ENCODE measurements at regions not wholly inside any gene's neighbourhood (a gene's known extent, or its start where the extent isn't known, plus 50 kb on each side); places are given as distances from the start of the nearest gene placed in this dataset.

DNA sequence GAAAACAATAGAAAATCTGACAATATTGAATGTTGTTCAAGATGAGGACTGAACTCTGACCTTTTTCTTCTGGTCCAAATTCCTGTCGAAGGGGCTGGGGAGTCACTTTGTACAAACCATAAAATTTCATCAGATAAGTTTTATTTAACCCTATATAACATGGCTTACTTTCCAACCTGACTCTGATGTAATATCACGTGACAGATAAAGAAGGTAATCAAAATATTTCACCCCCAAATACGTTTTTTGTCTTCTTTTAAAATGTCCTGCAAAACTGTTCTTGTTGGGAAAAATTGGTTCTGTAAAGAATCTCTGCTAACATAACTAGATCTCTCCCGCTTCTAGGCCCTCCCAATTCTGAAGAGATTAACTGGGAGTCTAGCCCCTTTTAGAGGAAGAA is 90.9 kb upstream of the MDFIC start:
- Histone ChIP-seq H3K36me3 (ENCODE audit: control insufficient read depth, insufficient read depth, low read length) (no peaks in the 10 kb centered on the region), H2AK5ac (ENCODE audit: low read length) (no peak overlapping the region), H3K4me3 (ENCODE audit: low read length) (no peak overlapping the region), H2BK5ac (ENCODE audit: low read length) (no peak overlapping the region), H3K56ac (ENCODE audit: low read length) (no peak overlapping the region), H4K8ac (ENCODE audit: low read depth, low read length) (no peak overlapping the region), H3K79me1 (ENCODE audit: low read length) (no peaks in the 10 kb centered on the region), H3K4ac (ENCODE audit: low read depth, low read length) (no peak overlapping the region), H4K5ac (ENCODE audit: low read length) (no peak overlapping the region), H3K27me3 (ENCODE audit: insufficient read depth, low read length, poor library complexity) (no peaks in the 10 kb centered on the region), H3K4me2 (ENCODE audit: low read length) (no peak overlapping the region), H3K4me1 (ENCODE audit: control insufficient read depth, low read depth, low read length) (no peaks in the 10 kb centered on the region), H3K27ac (ENCODE audit: low read depth, low read length) (no peak overlapping the region), H3K18ac (ENCODE audit: low read length) (no peak overlapping the region), H3K23ac (ENCODE audit: low read length) (no peak overlapping the region), H3K9ac (ENCODE audit: low read length) (no peak overlapping the region), H3K79me2 (ENCODE audit: control insufficient read depth, insufficient read depth, low read length) (no peaks in the 10 kb centered on the region), H2BK15ac (replicated peaks; ENCODE audit: low read depth) (no peak overlapping the region), H2BK120ac (ENCODE audit: low read depth, low read length) (no peak overlapping the region)
- WGBS (ENCODE audit: extremely low coverage, insufficient coverage, low lambda C conversion rate), result no CpG with 5 or more reads among the region's 4 CpGs
- DNase-seq, result no peak

- Histone ChIP-seq H3K79me2 (ENCODE audit: control insufficient read depth, insufficient read depth, low read length) (no peaks in the 10 kb centered on the region), H2BK15ac (replicated peaks; ENCODE audit: low read depth) (no peak overlapping the region), H2BK120ac (ENCODE audit: low read depth, low read length) (no peak overlapping the region), H3K23ac (ENCODE audit: low read length) (no peak overlapping the region), H2BK5ac (ENCODE audit: low read length) (no peak overlapping the region), H3K79me1 (ENCODE audit: low read length) (no peaks in the 10 kb centered on the region), H3K4me2 (ENCODE audit: low read length) (no peak overlapping the region), H3K4me3 (ENCODE audit: low read length) (no peak overlapping the region), H2AK5ac (ENCODE audit: low read length) (no peak overlapping the region), H3K9ac (ENCODE audit: low read length) (no peak overlapping the region), H3K36me3 (ENCODE audit: control insufficient read depth, insufficient read depth, low read length) (no peaks in the 10 kb centered on the region), H3K4me1 (ENCODE audit: control insufficient read depth, low read depth, low read length) (no peaks in the 10 kb centered on the region), H4K5ac (ENCODE audit: low read length) (no peak overlapping the region), H4K8ac (ENCODE audit: low read depth, low read length) (no peak overlapping the region), H3K4ac (ENCODE audit: low read depth, low read length) (no peak overlapping the region), H3K18ac (ENCODE audit: low read length) (no peak overlapping the region), H3K27me3 (ENCODE audit: insufficient read depth, low read length, poor library complexity) (no peaks in the 10 kb centered on the region), H3K56ac (ENCODE audit: low read length) (no peak overlapping the region), H3K27ac (ENCODE audit: low read depth, low read length) (no peak overlapping the region)
- no CpG with 5 or more reads among the region's 4 CpGs for WGBS (ENCODE audit: extremely low coverage, insufficient coverage, low lambda C conversion rate)
- DNase-seq, result no peak
Measured at GRCh38 chr7:114832906-114833595, 88.8 kb upstream of the MDFIC start.

DNA sequence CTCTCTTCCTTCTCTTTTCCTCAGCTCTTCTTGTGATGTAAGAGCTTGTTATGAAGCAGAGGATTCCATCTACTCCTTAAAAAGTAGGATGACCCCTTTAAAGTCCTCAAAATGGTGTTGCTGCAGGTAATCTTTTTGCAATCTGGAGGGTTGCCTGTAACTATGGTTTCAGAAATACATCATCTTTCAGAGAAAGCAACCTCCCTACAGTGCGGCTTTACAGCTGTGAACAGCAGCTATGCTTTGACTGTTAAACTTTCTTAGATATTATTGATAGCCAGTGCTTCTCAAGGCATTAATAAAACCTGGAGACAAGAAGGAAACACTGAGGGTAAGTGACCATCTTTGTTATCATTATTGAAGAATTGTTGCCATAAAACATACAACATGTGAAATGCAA is 86.6 kb upstream of the MDFIC start:
- H3K18ac ChIP-seq (ENCODE audit: low read length), result no peak overlapping the region
- H3K36me3 ChIP-seq (ENCODE audit: control insufficient read depth, insufficient read depth, low read length), result no peaks in the 10 kb centered on the region
- no peak overlapping the region for H3K4me2 ChIP-seq (ENCODE audit: low read length)
- H2BK120ac ChIP-seq (ENCODE audit: low read depth, low read length), result no peak overlapping the region
- no peak overlapping the region for H2BK15ac ChIP-seq (replicated peaks; ENCODE audit: low read depth)
- no peak overlapping the region for H3K27ac ChIP-seq (ENCODE audit: low read depth, low read length)
- H4K8ac ChIP-seq (ENCODE audit: low read depth, low read length), result no peak overlapping the region
- no peak overlapping the region for H2BK5ac ChIP-seq (ENCODE audit: low read length)
- no peak overlapping the region for H3K4me3 ChIP-seq (ENCODE audit: low read length)
- H3K9ac ChIP-seq (ENCODE audit: low read length), result no peak overlapping the region
- no peak overlapping the region for H3K23ac ChIP-seq (ENCODE audit: low read length)
- H3K27me3 ChIP-seq (ENCODE audit: insufficient read depth, low read length, poor library complexity), result no peaks in the 10 kb centered on the region
- no peaks in the 10 kb centered on the region for H3K4me1 ChIP-seq (ENCODE audit: control insufficient read depth, low read depth, low read length)
- H3K4ac ChIP-seq (ENCODE audit: low read depth, low read length), result no peak overlapping the region
- no peaks in the 10 kb centered on the region for H3K79me2 ChIP-seq (ENCODE audit: control insufficient read depth, insufficient read depth, low read length)
- no peak overlapping the region for H2AK5ac ChIP-seq (ENCODE audit: low read length)
- H3K79me1 ChIP-seq (ENCODE audit: low read length), result no peaks in the 10 kb centered on the region
- H4K5ac ChIP-seq (ENCODE audit: low read length), result no peak overlapping the region
- H3K56ac ChIP-seq (ENCODE audit: low read length), result no peak overlapping the region
- no CpG with 5 or more reads among the region's 1 CpG for WGBS (ENCODE audit: extremely low coverage, insufficient coverage, low lambda C conversion rate)
- DNase-seq, result no peak

DNA sequence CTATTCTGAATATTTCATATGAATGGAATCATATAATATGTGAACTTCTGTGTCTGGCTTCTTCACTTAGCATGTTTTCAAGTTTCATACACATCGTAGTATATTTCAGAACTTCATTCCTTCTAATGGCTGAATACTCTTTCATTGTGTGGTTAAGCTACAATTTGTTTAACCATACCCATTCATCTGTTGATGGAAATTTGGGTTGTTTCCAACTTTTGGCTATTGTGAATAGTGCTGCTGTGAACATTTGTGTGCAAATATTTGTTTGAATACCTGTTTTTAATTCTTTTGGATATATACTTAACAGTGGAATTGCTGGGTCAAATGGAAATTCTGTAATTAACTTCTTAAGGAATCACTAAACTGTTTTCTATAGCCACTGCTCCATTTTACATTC is 86.0 kb upstream of the MDFIC start:
- H3K56ac ChIP-seq (ENCODE audit: low read length), result no peak overlapping the region
- no peak overlapping the region for H3K4me2 ChIP-seq (ENCODE audit: low read length)
- H3K36me3 ChIP-seq (ENCODE audit: control insufficient read depth, insufficient read depth, low read length), result no peaks in the 10 kb centered on the region
- H2BK120ac ChIP-seq (ENCODE audit: low read depth, low read length), result no peak overlapping the region
- H3K4me3 ChIP-seq (ENCODE audit: low read length), result no peak overlapping the region
- H3K9ac ChIP-seq (ENCODE audit: low read length), result no peak overlapping the region
- H4K5ac ChIP-seq (ENCODE audit: low read length), result no peak overlapping the region
- H3K4me1 ChIP-seq (ENCODE audit: control insufficient read depth, low read depth, low read length), result no peaks in the 10 kb centered on the region
- H3K18ac ChIP-seq (ENCODE audit: low read length), result no peak overlapping the region
- H3K23ac ChIP-seq (ENCODE audit: low read length), result no peak overlapping the region
- no peak overlapping the region for H3K27ac ChIP-seq (ENCODE audit: low read depth, low read length)
- H3K79me1 ChIP-seq (ENCODE audit: low read length), result no peaks in the 10 kb centered on the region
- H2BK15ac ChIP-seq (replicated peaks; ENCODE audit: low read depth), result no peak overlapping the region
- H4K8ac ChIP-seq (ENCODE audit: low read depth, low read length), result no peak overlapping the region
- no peaks in the 10 kb centered on the region for H3K27me3 ChIP-seq (ENCODE audit: insufficient read depth, low read length, poor library complexity)
- H3K4ac ChIP-seq (ENCODE audit: low read depth, low read length), result no peak overlapping the region
- no peak overlapping the region for H2BK5ac ChIP-seq (ENCODE audit: low read length)
- no peaks in the 10 kb centered on the region for H3K79me2 ChIP-seq (ENCODE audit: control insufficient read depth, insufficient read depth, low read length)
- no peak for DNase-seq
- no CpG with 5 or more reads among the region's 1 CpG for WGBS (ENCODE audit: extremely low coverage, insufficient coverage, low lambda C conversion rate)
- no peak overlapping the region for H2AK5ac ChIP-seq (ENCODE audit: low read length)

GRCh38 chr7:114842551-114843065 is 79.3 kb upstream of the MDFIC start:
- no peak overlapping the region for H3K56ac ChIP-seq (ENCODE audit: low read length)
- no peaks in the 10 kb centered on the region for H3K36me3 ChIP-seq (ENCODE audit: control insufficient read depth, insufficient read depth, low read length)
- WGBS (ENCODE audit: extremely low coverage, insufficient coverage, low lambda C conversion rate), result no CpG with 5 or more reads among the region's 5 CpGs
- H3K4me1 ChIP-seq (ENCODE audit: control insufficient read depth, low read depth, low read length), result peaks cover 2% of the 10 kb centered on the region
- no peak overlapping the region for H2AK5ac ChIP-seq (ENCODE audit: low read length)
- H3K27ac ChIP-seq (ENCODE audit: low read depth, low read length), result no peak overlapping the region
- DNase-seq, result peak; percentile 68
- no peak overlapping the region for H2BK5ac ChIP-seq (ENCODE audit: low read length)
- no peak overlapping the region for H3K9ac ChIP-seq (ENCODE audit: low read length)
- H3K18ac ChIP-seq (ENCODE audit: low read length), result no peak overlapping the region
- no peak overlapping the region for H3K23ac ChIP-seq (ENCODE audit: low read length)
- H3K79me2 ChIP-seq (ENCODE audit: control insufficient read depth, insufficient read depth, low read length), result no peaks in the 10 kb centered on the region
- H3K4ac ChIP-seq (ENCODE audit: low read depth, low read length), result no peak overlapping the region
- no peak overlapping the region for H2BK120ac ChIP-seq (ENCODE audit: low read depth, low read length)
- H3K4me3 ChIP-seq (ENCODE audit: low read length), result no peak overlapping the region
- no peak overlapping the region for H2BK15ac ChIP-seq (replicated peaks; ENCODE audit: low read depth)
- H4K8ac ChIP-seq (ENCODE audit: low read depth, low read length), result no peak overlapping the region
- no peaks in the 10 kb centered on the region for H3K27me3 ChIP-seq (ENCODE audit: insufficient read depth, low read length, poor library complexity)
- no peak overlapping the region for H3K4me2 ChIP-seq (ENCODE audit: low read length)
- no peak overlapping the region for H4K5ac ChIP-seq (ENCODE audit: low read length)
- H3K79me1 ChIP-seq (ENCODE audit: low read length), result no peaks in the 10 kb centered on the region

DNA sequence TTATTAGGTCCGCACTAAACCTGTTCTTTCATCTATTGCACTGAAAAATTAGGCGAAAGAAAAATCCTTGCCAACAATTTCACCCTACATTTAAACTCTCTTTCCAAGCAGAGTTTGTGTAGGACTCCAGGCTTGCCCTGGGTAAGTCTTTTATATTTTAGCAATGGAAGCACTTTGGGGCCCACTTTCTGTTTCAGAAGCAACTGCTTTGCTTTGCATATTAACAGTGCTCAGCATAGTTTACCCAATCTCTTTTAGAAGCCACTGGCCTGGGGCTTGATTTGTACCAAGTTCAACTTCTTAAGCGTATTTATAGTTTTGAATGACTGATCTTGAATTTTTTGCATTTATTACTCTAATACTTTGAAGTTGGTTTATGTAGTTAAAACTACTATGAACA is 78.8 kb upstream of the MDFIC start:
- DNase-seq, result no peak
- Histone ChIP-seq H3K36me3 (ENCODE audit: control insufficient read depth, insufficient read depth, low read length) (no peaks in the 10 kb centered on the region), H2BK120ac (ENCODE audit: low read depth, low read length) (no peak overlapping the region), H3K79me2 (ENCODE audit: control insufficient read depth, insufficient read depth, low read length) (no peaks in the 10 kb centered on the region), H3K4me2 (ENCODE audit: low read length) (no peak overlapping the region), H4K8ac (ENCODE audit: low read depth, low read length) (no peak overlapping the region), H4K5ac (ENCODE audit: low read length) (no peak overlapping the region), H2BK5ac (ENCODE audit: low read length) (no peak overlapping the region), H2AK5ac (ENCODE audit: low read length) (no peak overlapping the region), H3K4me3 (ENCODE audit: low read length) (no peak overlapping the region), H3K27ac (ENCODE audit: low read depth, low read length) (no peak overlapping the region), H3K18ac (ENCODE audit: low read length) (no peak overlapping the region), H3K4ac (ENCODE audit: low read depth, low read length) (no peak overlapping the region), H3K4me1 (ENCODE audit: control insufficient read depth, low read depth, low read length) (peaks cover 2% of the 10 kb centered on the region), H2BK15ac (replicated peaks; ENCODE audit: low read depth) (no peak overlapping the region), H3K9ac (ENCODE audit: low read length) (no peak overlapping the region), H3K79me1 (ENCODE audit: low read length) (no peaks in the 10 kb centered on the region), H3K27me3 (ENCODE audit: insufficient read depth, low read length, poor library complexity) (no peaks in the 10 kb centered on the region), H3K23ac (ENCODE audit: low read length) (no peak overlapping the region), H3K56ac (ENCODE audit: low read length) (no peak overlapping the region)
- no CpG with 5 or more reads among the region's 3 CpGs for WGBS (ENCODE audit: extremely low coverage, insufficient coverage, low lambda C conversion rate)
